MV-4-11 (cell line): ENCODE measurements at regions not wholly inside any gene's neighbourhood (a gene's known extent, or its start where the extent isn't known, plus 50 kb on each side); places are given as distances from the start of the nearest gene placed in this dataset.
"Not testable (repeated sequence)": the region's sequence is repeated elsewhere in the genome, so short reads cannot be mapped to it uniquely, and the experiment has no call there.

ENCODE experiments used
- DNase-seq: peaks from one replicate; lab custom pipeline; 2025; lab: John Stamatoyannopoulos, UW

GRCh38 chr16:31702796-31703195 is 170.8 kb upstream of the ZNF267 start:
- DNase-seq: no peak

- no peak for DNase-seq
Observed at GRCh38 chr16:31703526-31704128, 170.0 kb upstream of the ZNF267 start.

DNA sequence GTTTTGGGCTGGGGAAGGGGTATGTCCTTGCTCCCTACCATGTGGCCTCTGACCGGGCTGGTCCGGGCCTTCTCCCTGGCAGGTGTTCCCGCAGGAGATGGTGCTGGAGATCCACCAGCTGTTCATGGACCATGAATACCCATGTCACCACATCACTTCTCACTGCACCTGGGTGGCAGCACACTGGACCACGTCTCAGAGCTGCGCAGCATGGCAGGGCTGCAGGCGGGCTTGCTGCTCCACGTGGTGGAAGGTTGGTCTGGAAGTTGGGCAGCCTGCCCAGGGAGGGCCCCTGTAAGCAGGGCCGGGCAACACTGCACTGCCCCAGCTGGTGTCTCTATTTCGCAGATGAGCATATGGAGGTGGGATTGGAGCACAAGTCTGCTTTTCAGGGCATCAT is 169.5 kb upstream of the ZNF267 start:
- DNase-seq: no peak

- no peak for DNase-seq
Observed at GRCh38 chr16:31705371-31705770, 168.2 kb upstream of the ZNF267 start.

- DNase-seq: no peak
Observed at GRCh38 chr16:31706318-31706717, 167.3 kb upstream of the ZNF267 start.

- DNase-seq: no peak
Observed at GRCh38 chr16:31706925-31707324, 166.7 kb upstream of the ZNF267 start.

GRCh38 chr16:31707743-31708335 is 165.8 kb upstream of the ZNF267 start:
- DNase-seq: no peak

GRCh38 chr16:31708348-31708747 is 165.3 kb upstream of the ZNF267 start:
- no peak for DNase-seq

GRCh38 chr16:31709181-31709580 is 164.4 kb upstream of the ZNF267 start:
- DNase-seq: no peak

- DNase-seq: no peak
Observed at GRCh38 chr16:31710134-31710533, 163.5 kb upstream of the ZNF267 start.

GRCh38 chr16:31710880-31711279 is 162.7 kb upstream of the ZNF267 start:
- no peak for DNase-seq

DNA sequence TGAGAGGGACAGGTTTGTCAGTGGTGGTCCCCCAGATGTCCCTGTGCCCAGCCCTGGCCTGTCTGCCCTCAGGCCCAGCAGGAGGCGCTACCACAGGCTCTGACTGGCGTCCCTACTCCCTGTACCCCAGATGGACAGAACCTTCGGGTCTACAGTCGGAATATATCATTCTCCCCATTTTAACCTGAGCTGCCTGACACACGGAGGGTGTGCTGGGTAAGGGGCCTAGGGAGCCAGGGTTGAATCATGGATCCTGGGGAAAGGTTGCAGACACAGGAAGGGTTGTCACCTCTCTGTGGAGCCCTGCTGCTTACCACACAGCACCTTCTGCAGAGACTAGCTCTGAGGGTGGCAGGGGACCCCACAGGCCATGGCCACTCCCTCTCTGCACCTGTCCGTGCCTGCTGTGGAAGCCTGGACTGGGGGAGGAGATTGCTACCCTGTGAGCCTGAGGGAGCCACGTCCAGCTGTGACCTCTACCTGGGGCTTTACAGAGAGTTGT is 162.2 kb upstream of the ZNF267 start:
- no peak for DNase-seq

GRCh38 chr16:31712064-31712540 is 161.5 kb upstream of the ZNF267 start:
- no peak for DNase-seq

DNA sequence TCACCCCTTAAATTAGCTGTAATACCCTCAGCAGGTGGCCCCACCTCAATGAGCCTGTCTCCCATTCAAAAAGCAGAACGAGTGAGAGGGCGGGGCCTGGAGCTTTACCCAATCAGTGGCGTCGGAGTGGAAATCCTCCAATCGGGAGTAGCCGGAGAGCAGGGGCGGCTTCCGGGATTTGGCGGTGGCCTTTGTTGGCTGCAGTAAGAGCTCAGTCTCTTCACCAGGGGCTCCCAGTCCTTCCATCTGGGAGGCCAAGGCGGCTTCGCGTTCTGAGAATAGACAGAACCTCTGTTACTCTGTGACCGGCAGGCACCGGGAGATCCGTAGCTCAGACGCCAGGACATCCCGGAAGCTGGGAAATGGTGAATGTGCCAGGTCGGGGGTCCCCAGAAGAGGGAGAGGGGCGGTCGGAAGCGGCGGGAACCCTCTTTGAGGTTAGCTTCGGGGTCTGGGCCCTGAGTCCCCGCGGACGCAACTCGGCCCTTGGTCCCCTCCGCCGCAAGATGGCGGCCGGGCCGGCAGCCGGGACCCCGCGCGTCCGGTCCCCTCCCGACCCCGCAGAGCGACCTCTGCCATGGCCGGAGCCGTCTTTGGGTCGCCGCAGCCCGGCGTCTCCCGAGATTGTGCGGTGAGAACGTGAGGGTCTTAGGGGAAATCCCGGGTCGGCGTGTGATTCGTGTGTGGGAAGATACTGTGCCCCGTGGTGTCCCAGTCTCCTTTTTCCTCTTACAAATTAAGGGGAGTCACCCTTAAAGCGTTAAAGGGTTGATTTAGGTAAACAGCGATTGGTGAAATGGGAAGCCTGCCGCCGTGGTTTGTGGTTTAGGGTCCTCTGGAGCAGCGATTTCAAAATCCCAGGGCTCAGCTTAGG is 160.3 kb upstream of the ZNF267 start:
- peak; percentile 89 for DNase-seq

- DNase-seq: no peak
Observed at GRCh38 chr16:31713945-31714902, 159.4 kb upstream of the ZNF267 start.

DNA sequence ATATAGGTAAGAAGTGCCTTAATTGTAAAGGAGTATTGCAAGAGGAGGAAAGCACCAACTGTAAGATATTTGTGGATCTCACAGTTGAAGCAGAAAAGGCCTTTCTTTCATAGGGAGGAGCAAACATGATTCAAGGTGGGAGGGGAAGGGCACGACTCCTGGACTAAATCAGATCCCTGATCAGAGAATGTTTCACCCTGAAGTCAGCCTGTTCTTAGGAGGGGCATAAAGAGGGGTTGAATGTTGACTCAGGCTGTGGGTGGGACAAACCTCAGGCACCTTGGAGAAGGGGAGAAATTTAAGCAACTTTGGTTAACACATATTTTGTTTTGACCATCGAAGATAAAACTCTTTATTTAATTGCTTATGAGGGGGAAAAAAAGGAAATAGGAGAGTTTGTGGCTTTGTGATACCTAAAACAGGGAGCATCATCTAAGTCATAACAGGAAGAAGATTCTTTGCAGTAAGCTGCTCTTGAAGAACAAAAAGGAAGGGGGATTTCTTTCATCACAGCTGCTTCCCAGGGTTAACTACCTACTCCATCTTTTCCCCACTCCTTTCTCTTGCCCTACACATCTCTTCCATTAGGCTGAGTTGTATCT is 158.6 kb upstream of the ZNF267 start:
- peak; percentile 86 for DNase-seq

DNA sequence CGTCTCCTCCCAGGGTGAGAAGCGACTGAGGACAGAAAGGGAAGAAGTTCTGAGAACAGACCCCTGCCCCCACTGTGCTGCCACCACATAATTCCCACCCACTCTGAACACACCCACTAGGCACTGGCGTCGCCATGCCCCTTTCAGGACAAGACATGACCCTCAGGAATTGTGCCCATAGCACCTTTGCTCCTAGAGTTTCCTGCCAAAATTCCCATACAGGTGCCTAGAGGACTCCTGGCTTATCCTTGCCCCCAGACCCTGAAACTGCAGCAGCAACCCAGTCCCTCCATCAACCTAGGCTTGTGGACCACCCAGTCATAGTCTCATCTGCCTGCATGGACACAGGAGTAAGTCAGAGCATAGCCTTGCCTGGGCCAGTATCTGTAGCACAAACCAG is 157.7 kb upstream of the ZNF267 start:
- DNase-seq: no peak

GRCh38 chr16:31718998-31719397 is 154.6 kb upstream of the ZNF267 start:
- DNase-seq: no peak

GRCh38 chr16:31727553-31727952 is 146.1 kb upstream of the ZNF267 start:
- no peak for DNase-seq

- no peak for DNase-seq
Observed at GRCh38 chr16:31734265-31734664, 139.3 kb upstream of the ZNF267 start.

- DNase-seq: not testable (repeated sequence)
Observed at GRCh38 chr16:31745098-31745497, 128.5 kb upstream of the ZNF267 start.
